Lower lobe of right lung (tissue), 2 donors: ENCODE measurements at regions not wholly inside any gene's neighbourhood (a gene's known extent, or its start where the extent isn't known, plus 50 kb on each side); places are given as distances from the start of the nearest gene placed in this dataset.

Source experiments
- ATAC-seq, 2 donors: fragments of 200-7000 bp; cut with Tn5 transposase; one replicate each; pipeline ENCODE4 v1.9.1; 2020 to 2022; ENCODE audit warnings: mild to moderate bottlenecking in 2 of 2, moderate library complexity in 2 of 2
- DNase-seq: peaks from one replicate; pipeline ENCODE4 v3.0.0-alpha.2; 2020
- H3K27ac ChIP-seq: fragments of 200-600 bp; one replicate; pipeline ENCODE4 v1.8.0; 2022
- H3K27me3 ChIP-seq: fragments of 200-600 bp; one replicate; pipeline ENCODE4 v1.8.0; 2022; ENCODE audit warnings: low read depth
- H3K36me3 ChIP-seq: fragments of 200-600 bp; one replicate; pipeline ENCODE4 v1.8.0; 2022; ENCODE audit warnings: mild to moderate bottlenecking
- H3K4me1 ChIP-seq: fragments of 200-600 bp; one replicate; pipeline ENCODE4 v1.8.0; 2022
- H3K4me3 ChIP-seq: fragments of 200-600 bp; one replicate; pipeline ENCODE4 v1.8.0; 2022; ENCODE audit warnings: mild to moderate bottlenecking
- H3K9me3 ChIP-seq: fragments of 200-600 bp; one replicate; pipeline ENCODE4 v1.8.0; 2022
- CTCF ChIP-seq: fragments of 200-600 bp; IDR thresholded peaks from one replicate; pipeline ENCODE4 v1.8.0; 2022; ENCODE audit warnings: antibody characterized with exemption, mild to moderate bottlenecking
- intact Hi-C: fragments of 100-400 bp; cut with DNase I; formaldehyde crosslinking; loops from one replicate; pipeline ENCODE4 v1.11.0; 2022
- donor health status: DM: no; HTN: yes; CAD: no; lungs with severe emphysema.

GRCh38 chr6:81307651-81308214, 444.7 kb downstream of the TENT5A start:
- DNase-seq, result no peak
- H3K27me3 ChIP-seq, result no peaks in the 10 kb centered on the region
- H3K4me1 ChIP-seq, result no peaks in the 10 kb centered on the region
- H3K36me3 ChIP-seq, result no peaks in the 10 kb centered on the region
- ATAC-seq, result no peak
- no peak overlapping the region for H3K4me3 ChIP-seq
- intact Hi-C loops, result no loop called here
- H3K9me3 ChIP-seq, result no peaks in the 10 kb centered on the region
- no peak overlapping the region for H3K27ac ChIP-seq
- TF ChIP-seq CTCF, result no peak

GRCh38 chr6:81304466-81304865, 448.0 kb downstream of the TENT5A start:
- Histone ChIP-seq H3K4me3 (no peak overlapping the region), H3K27ac (no peak overlapping the region), H3K4me1 (no peaks in the 10 kb centered on the region), H3K9me3 (no peaks in the 10 kb centered on the region), H3K27me3 (no peaks in the 10 kb centered on the region), H3K36me3 (no peaks in the 10 kb centered on the region)
- ATAC-seq, result no peak
- intact Hi-C loops, result no loop called here
- no peak for TF ChIP-seq CTCF
- no peak for DNase-seq

GRCh38 chr6:81300961-81301360, 451.5 kb downstream of the TENT5A start:
- Histone ChIP-seq H3K9me3 (no peaks in the 10 kb centered on the region), H3K27me3 (no peaks in the 10 kb centered on the region), H3K4me3 (no peak overlapping the region), H3K4me1 (no peaks in the 10 kb centered on the region), H3K36me3 (no peaks in the 10 kb centered on the region), H3K27ac (no peak overlapping the region)
- no peak for ATAC-seq
- no peak for DNase-seq
- intact Hi-C loops, result no loop called here
- TF ChIP-seq CTCF, result no peak

- DNase-seq (no peak), ATAC-seq (no peak)
- intact Hi-C loops, result no loop called here
- Histone ChIP-seq H3K4me1 (no peaks in the 10 kb centered on the region), H3K27me3 (no peaks in the 10 kb centered on the region), H3K4me3 (no peak overlapping the region), H3K27ac (no peak overlapping the region), H3K9me3 (no peaks in the 10 kb centered on the region), H3K36me3 (no peaks in the 10 kb centered on the region)
- no peak for TF ChIP-seq CTCF
These were observed 453.7 kb downstream of the TENT5A start for GRCh38 chr6:81298751-81299150.

GRCh38 chr6:81295310-81295709, 457.2 kb downstream of the TENT5A start:
- H3K27me3 ChIP-seq, result no peaks in the 10 kb centered on the region
- no peaks in the 10 kb centered on the region for H3K36me3 ChIP-seq
- no peaks in the 10 kb centered on the region for H3K9me3 ChIP-seq
- no peak overlapping the region for H3K27ac ChIP-seq
- no peaks in the 10 kb centered on the region for H3K4me1 ChIP-seq
- ATAC-seq, result no peak
- H3K4me3 ChIP-seq, result no peak overlapping the region
- intact Hi-C loops, result no loop called here
- DNase-seq, result no peak
- no peak for TF ChIP-seq CTCF

- H3K27me3 ChIP-seq, result no peaks in the 10 kb centered on the region
- DNase-seq, result no peak
- ATAC-seq, result no peak
These were observed 458.6 kb downstream of the TENT5A start for GRCh38 chr6:81293896-81294295.

More at GRCh38 chr6:81293896-81294295, 458.6 kb downstream of the TENT5A start:
- TF ChIP-seq CTCF, result no peak
- intact Hi-C loops, result no loop called here
- H3K36me3 ChIP-seq, result no peaks in the 10 kb centered on the region
- H3K27ac ChIP-seq, result no peak overlapping the region
- H3K4me1 ChIP-seq, result no peaks in the 10 kb centered on the region
- H3K4me3 ChIP-seq, result no peak overlapping the region
- no peaks in the 10 kb centered on the region for H3K9me3 ChIP-seq
